ENCODE measurements at regions not wholly inside any gene's neighbourhood (a gene's known extent, or its start where the extent isn't known, plus 50 kb on each side); places are given as distances from the start of the nearest gene placed in this dataset.
"Not testable (repeated sequence)": the region's sequence is repeated elsewhere in the genome, so short reads cannot be mapped to it uniquely, and the experiment has no call there.

DNA sequence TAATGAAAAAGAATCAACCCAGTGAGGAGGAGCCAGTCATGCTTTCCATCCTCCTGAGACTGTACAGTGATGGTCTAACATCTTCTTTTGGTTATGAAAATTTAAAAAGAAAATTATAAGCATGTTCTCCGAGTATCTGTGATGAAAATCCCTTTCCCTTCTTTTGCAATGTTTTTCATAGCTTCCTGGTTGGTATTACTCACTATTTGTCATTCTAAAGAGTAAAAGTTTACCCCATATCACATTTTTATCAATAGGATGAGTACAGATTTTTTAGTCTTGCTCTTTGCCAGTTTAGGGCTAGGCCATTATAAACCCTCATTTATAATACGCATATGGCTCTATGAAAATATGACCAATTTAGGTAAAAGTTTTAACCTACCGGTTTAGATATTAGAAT lies 564.1 kb downstream of the SUCLG1 start:
- H3K27ac ChIP-seq (ENCODE audit: low read length): no peak overlapping the region
- no peaks in the 10 kb centered on the region for H3K9me3 ChIP-seq (ENCODE audit: low read length)
- H3K27me3 ChIP-seq (ENCODE audit: low read length): no peaks in the 10 kb centered on the region
- no TSS peak for BruUV-seq (replicated peaks)
- H3K36me3 ChIP-seq (ENCODE audit: low read depth, low read length): no peaks in the 10 kb centered on the region
- POLR2A ChIA-PET (ENCODE audit: unreplicated experiment): interaction anchor here (0.6 kb wide), 1 partner anchor 555 kb away, joined by 25 read pairs; no protein-coding TSS in a partner anchor
- DNase-seq (no peak), ATAC-seq (no peak)
- no peak for TF ChIP-seq EZH2 (IDR thresholded peaks at IDR 0.05; ENCODE audit: low read length, unreplicated experiment)
- no peak for TF ChIP-seq EZH2phosphoT487 (IDR thresholded peaks at IDR 0.05; ENCODE audit: borderline replicate concordance, low read length)
- TF ChIP-seq, protein P1, sequence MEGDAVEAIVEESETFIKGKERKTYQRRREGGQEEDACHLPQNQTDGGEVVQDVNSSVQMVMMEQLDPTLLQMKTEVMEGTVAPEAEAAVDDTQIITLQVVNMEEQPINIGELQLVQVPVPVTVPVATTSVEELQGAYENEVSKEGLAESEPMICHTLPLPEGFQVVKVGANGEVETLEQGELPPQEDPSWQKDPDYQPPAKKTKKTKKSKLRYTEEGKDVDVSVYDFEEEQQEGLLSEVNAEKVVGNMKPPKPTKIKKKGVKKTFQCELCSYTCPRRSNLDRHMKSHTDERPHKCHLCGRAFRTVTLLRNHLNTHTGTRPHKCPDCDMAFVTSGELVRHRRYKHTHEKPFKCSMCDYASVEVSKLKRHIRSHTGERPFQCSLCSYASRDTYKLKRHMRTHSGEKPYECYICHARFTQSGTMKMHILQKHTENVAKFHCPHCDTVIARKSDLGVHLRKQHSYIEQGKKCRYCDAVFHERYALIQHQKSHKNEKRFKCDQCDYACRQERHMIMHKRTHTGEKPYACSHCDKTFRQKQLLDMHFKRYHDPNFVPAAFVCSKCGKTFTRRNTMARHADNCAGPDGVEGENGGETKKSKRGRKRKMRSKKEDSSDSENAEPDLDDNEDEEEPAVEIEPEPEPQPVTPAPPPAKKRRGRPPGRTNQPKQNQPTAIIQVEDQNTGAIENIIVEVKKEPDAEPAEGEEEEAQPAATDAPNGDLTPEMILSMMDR (conservative IDR thresholded peaks at IDR 0.05; ENCODE audit: low read depth, low read length): no peak
- H3F3A ChIP-seq (ENCODE audit: low read length, unreplicated experiment): no peaks in the 10 kb centered on the region
- no peak overlapping the region for H3K9ac ChIP-seq (ENCODE audit: low read length)
- no peaks in the 10 kb centered on the region for H3K79me2 ChIP-seq (ENCODE audit: low read length)
- H3K9me2 ChIP-seq (replicated peaks; ENCODE audit: low read length): no peaks in the 10 kb centered on the region
- no peaks in the 10 kb centered on the region for H4K20me1 ChIP-seq (ENCODE audit: low read length)
- CTCF ChIA-PET: no interaction called here
- intact Hi-C loops (cut with micrococcal nuclease): no loop called here
- H3K4me3 ChIP-seq (ENCODE audit: low read length): no peak overlapping the region
- H2AFZ ChIP-seq (ENCODE audit: low read length): no peak overlapping the region
- H3K4me1 ChIP-seq (ENCODE audit: insufficient read depth, low read length): no peaks in the 10 kb centered on the region
- no peak overlapping the region for H3K4me2 ChIP-seq (ENCODE audit: low read length)

DNA sequence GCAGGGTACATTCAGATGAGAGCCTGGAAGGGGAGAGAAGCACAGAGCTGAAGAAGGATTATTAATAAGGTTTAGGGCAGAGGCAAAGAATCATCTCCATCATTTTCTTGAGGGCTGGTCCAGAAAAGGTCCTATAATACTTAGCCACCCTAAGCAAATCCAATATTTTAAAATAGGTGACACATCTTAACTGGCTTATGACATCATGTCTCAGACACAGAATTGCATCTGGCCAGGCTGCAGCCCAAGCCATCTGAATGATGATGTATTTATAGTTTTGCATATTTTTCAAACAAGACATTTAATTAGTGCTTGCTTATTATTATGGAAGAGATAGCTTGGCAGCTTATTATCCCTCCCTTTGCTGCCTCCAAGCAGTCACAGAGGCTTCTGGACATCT lies 571.3 kb downstream of the SUCLG1 start:
- Histone ChIP-seq H3K9ac (ENCODE audit: low read length) (no peak overlapping the region), H3K36me3 (ENCODE audit: low read depth, low read length) (no peaks in the 10 kb centered on the region), H4K20me1 (ENCODE audit: low read length) (no peaks in the 10 kb centered on the region), H3K4me1 (ENCODE audit: insufficient read depth, low read length) (no peaks in the 10 kb centered on the region), H3K4me3 (ENCODE audit: low read length) (no peak overlapping the region), H3K9me3 (ENCODE audit: low read length) (no peaks in the 10 kb centered on the region), H3K4me2 (ENCODE audit: low read length) (no peak overlapping the region), H3K9me2 (replicated peaks; ENCODE audit: low read length) (no peaks in the 10 kb centered on the region), H3K27ac (ENCODE audit: low read length) (no peak overlapping the region), H3K27me3 (ENCODE audit: low read length) (no peaks in the 10 kb centered on the region), H3F3A (ENCODE audit: low read length, unreplicated experiment) (no peaks in the 10 kb centered on the region), H3K79me2 (ENCODE audit: low read length) (no peaks in the 10 kb centered on the region), H2AFZ (ENCODE audit: low read length) (no peak overlapping the region)
- intact Hi-C loops (cut with micrococcal nuclease): no loop called here
- DNase-seq (no peak), ATAC-seq (no peak)
- ChIA-PET CTCF (no interaction called here), POLR2A (ENCODE audit: unreplicated experiment) (no interaction called here)
- TF ChIP-seq EZH2phosphoT487 (IDR thresholded peaks at IDR 0.05; ENCODE audit: borderline replicate concordance, low read length) (no peak), EZH2 (IDR thresholded peaks at IDR 0.05; ENCODE audit: low read length, unreplicated experiment) (no peak)
- TF ChIP-seq, protein P1 (conservative IDR thresholded peaks at IDR 0.05; ENCODE audit: low read depth, low read length): no peak
- no TSS peak for BruUV-seq (replicated peaks)

DNA sequence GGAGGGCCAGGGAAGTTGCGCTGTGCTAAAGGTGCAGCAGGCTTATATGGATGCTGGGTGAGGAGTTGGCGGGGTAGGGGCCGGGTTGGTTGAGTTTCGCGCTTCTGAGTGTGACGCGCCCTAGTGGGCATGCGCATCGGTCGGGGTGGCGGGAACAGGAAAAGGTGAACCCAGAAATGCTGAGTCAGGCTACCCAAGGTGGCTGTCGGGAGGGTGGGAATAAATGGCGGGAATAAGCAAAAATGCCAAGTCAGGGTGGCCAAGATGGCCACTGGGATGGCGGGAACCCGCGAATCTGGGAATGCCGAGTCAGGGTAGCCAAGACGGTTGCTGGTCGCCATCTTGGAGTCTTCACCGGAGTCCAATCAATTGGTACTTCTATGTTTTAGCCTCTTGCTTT lies 580.0 kb downstream of the SUCLG1 start:
- H3K4me2 ChIP-seq (ENCODE audit: low read length): no peak overlapping the region
- H3K9me2 ChIP-seq (replicated peaks; ENCODE audit: low read length): no peaks in the 10 kb centered on the region
- ATAC-seq (no peak), DNase-seq (no peak)
- H3K27ac ChIP-seq (ENCODE audit: low read length): no peak overlapping the region
- H2AFZ ChIP-seq (ENCODE audit: low read length): no peak overlapping the region
- TF ChIP-seq, protein P1 (conservative IDR thresholded peaks at IDR 0.05; ENCODE audit: low read depth, low read length): no peak
- no peak for TF ChIP-seq EZH2 (IDR thresholded peaks at IDR 0.05; ENCODE audit: low read length, unreplicated experiment)
- TF ChIP-seq EZH2phosphoT487 (IDR thresholded peaks at IDR 0.05; ENCODE audit: borderline replicate concordance, low read length): no peak
- ChIA-PET CTCF (no interaction called here), POLR2A (ENCODE audit: unreplicated experiment) (no interaction called here)
- no peaks in the 10 kb centered on the region for H3F3A ChIP-seq (ENCODE audit: low read length, unreplicated experiment)
- no peaks in the 10 kb centered on the region for H4K20me1 ChIP-seq (ENCODE audit: low read length)
- no peaks in the 10 kb centered on the region for H3K36me3 ChIP-seq (ENCODE audit: low read depth, low read length)
- BruUV-seq (replicated peaks): no TSS peak
- no peak overlapping the region for H3K9ac ChIP-seq (ENCODE audit: low read length)
- H3K4me3 ChIP-seq (ENCODE audit: low read length): no peak overlapping the region
- H3K27me3 ChIP-seq (ENCODE audit: low read length): no peaks in the 10 kb centered on the region
- no peaks in the 10 kb centered on the region for H3K4me1 ChIP-seq (ENCODE audit: insufficient read depth, low read length)
- no peaks in the 10 kb centered on the region for H3K79me2 ChIP-seq (ENCODE audit: low read length)
- intact Hi-C loops (cut with micrococcal nuclease): no loop called here
- no peaks in the 10 kb centered on the region for H3K9me3 ChIP-seq (ENCODE audit: low read length)

DNA sequence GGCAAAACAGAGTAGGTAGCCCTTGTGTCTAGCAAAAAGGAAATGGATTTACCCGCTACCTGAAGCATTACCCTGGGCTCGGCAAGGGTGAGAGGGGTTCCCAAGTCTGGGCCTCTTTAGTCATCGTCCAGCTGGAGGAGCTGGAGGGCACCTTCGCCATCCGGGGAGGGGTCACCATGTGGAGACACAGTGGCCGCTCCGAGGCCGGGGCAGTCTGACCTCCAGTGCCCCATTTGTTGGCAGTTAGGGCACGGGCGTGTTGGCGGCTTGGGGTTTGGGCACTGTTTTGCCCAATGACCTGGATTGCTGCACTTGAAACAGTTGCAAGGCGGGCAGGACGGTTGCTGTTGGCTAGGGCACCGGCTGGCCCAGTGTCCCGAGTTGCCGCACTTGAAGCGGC lies 581.8 kb downstream of the SUCLG1 start:
- H2AFZ ChIP-seq (ENCODE audit: low read length); H3K4me1 ChIP-seq (ENCODE audit: insufficient read depth, low read length); H4K20me1 ChIP-seq (ENCODE audit: low read length); H3K4me3 ChIP-seq (ENCODE audit: low read length); H3K9me2 ChIP-seq (replicated peaks; ENCODE audit: low read length); ATAC-seq; POLR2A ChIA-PET (ENCODE audit: unreplicated experiment); DNase-seq; H3K79me2 ChIP-seq (ENCODE audit: low read length); H3K9ac ChIP-seq (ENCODE audit: low read length); H3K4me2 ChIP-seq (ENCODE audit: low read length); H3K27me3 ChIP-seq (ENCODE audit: low read length); H3K36me3 ChIP-seq (ENCODE audit: low read depth, low read length); intact Hi-C loops (cut with micrococcal nuclease); BruUV-seq (replicated peaks); H3F3A ChIP-seq (ENCODE audit: low read length, unreplicated experiment); H3K27ac ChIP-seq (ENCODE audit: low read length); CTCF ChIA-PET; H3K9me3 ChIP-seq (ENCODE audit: low read length): not testable (repeated sequence)
